CD4-positive, alpha-beta memory T cell (primary cell): ENCODE measurements at regions not wholly inside any gene's neighbourhood (a gene's known extent, or its start where the extent isn't known, plus 50 kb on each side); places are given as distances from the start of the nearest gene placed in this dataset.

Experiments
- CTCF ChIA-PET: fragments of 350-600 bp; sonication (Branson Sonifier 250); formaldehyde crosslinking; loops from one replicate; lab custom pipeline; 2021; ENCODE audit warnings: inconsistent platforms; ENCODE audit not compliant: partially characterized antibody; lab: Charles Lee
- POLR2A ChIA-PET: fragments of 350-600 bp; sonication (Branson Sonifier 250); formaldehyde crosslinking; loops from one replicate; lab custom pipeline; 2021; ENCODE audit not compliant: partially characterized antibody; lab: Charles Lee
- DNase-seq, 5 donors: peaks; one replicate each; pipeline versions ENCODE4 v3.0.0 to v3.0.0-alpha.2; 2020 to 2022; ENCODE audit warnings: mixed read lengths in 1 of 5
- H3K27ac ChIP-seq: one replicate; pipeline ENCODE4 v1.7.0; 2013; ENCODE audit warnings: low read depth, low read length
- H3K27me3 ChIP-seq: 2 replicates; pipeline ENCODE4 v1.7.0; 2013; ENCODE audit warnings: mild to moderate bottlenecking, low read length, moderate library complexity; ENCODE audit not compliant: insufficient read depth
- H3K36me3 ChIP-seq: 2 replicates; pipeline ENCODE4 v1.7.0; 2013; ENCODE audit warnings: mild to moderate bottlenecking, low read length, moderate library complexity; ENCODE audit not compliant: insufficient read depth
- H3K4me1 ChIP-seq: 2 replicates; pipeline ENCODE4 v1.7.0; 2013; ENCODE audit warnings: mild to moderate bottlenecking, low read length, moderate library complexity; ENCODE audit not compliant: insufficient read depth
- H3K4me3 ChIP-seq, 2 donors: one replicate each; pipeline ENCODE4 v1.7.0; 2013; ENCODE audit warnings: low read length in 2 of 2, mild to moderate bottlenecking in 1 of 2
- H3K9me3 ChIP-seq, 2 donors: one replicate each; pipeline ENCODE4 v1.7.0; 2013; ENCODE audit warnings: low read length in 2 of 2, control low read depth in 1 of 2; ENCODE audit not compliant: control insufficient read depth in 1 of 2
- H3K27ac Mint-ChIP-seq, 7 donors: one replicate each; pipeline ENCODE4 v1.8.0; 2020 to 2021; ENCODE audit warnings: mixed read lengths in 7 of 7, mild to moderate bottlenecking in 6 of 7, inconsistent platforms in 3 of 7, moderate library complexity in 3 of 7
- H3K27me3 Mint-ChIP-seq, 2 donors: one replicate each; pipeline ENCODE4 v1.8.0; 2020 to 2021; ENCODE audit warnings: mixed read lengths in 2 of 2
- H3K36me3 Mint-ChIP-seq, 2 donors: one replicate each; pipeline ENCODE4 v1.8.0; 2020 to 2021; ENCODE audit warnings: mixed read lengths in 2 of 2, inconsistent platforms in 1 of 2, mild to moderate bottlenecking in 1 of 2
- H3K4me1 Mint-ChIP-seq, 4 donors: one replicate each; pipeline ENCODE4 v1.8.0; 2020 to 2021; ENCODE audit warnings: mixed read lengths in 4 of 4, mild to moderate bottlenecking in 1 of 4
- H3K4me3 Mint-ChIP-seq, 8 donors: one replicate each; pipeline ENCODE4 v1.8.0; 2020 to 2021; ENCODE audit warnings: mixed read lengths in 8 of 8, mild to moderate bottlenecking in 7 of 8, moderate library complexity in 6 of 8, inconsistent platforms in 3 of 8
- H3K9me3 Mint-ChIP-seq, 8 donors: one replicate each; pipeline ENCODE4 v1.8.0; 2020 to 2021; ENCODE audit warnings: mixed read lengths in 8 of 8, mild to moderate bottlenecking in 5 of 8, inconsistent platforms in 3 of 8, moderate library complexity in 1 of 8
- intact Hi-C: fragments of 100-400 bp; cut with micrococcal nuclease; formaldehyde crosslinking; loops from one replicate; pipeline ENCODE4 v1.15.1; 2023

DNA sequence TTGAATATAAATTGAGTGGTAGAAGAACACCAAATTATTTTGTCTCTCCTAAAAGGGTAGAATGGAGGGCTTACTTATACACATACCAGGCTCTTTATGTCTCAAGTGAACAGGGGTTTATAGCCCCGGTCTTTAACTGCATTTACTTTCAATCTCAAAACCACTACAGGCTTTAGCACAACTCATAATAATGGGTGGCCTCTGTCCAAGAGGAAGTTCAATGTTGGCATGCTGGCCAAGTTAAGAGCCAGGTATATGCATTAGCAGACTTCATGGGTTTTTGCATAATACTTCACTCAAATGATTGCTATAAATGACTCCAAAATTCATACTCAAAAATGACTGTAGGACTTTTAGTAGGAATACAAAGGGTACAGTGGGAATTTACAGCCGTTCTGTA, 118.5 kb upstream of the OTUD4 start:
- Mint-ChIP-seq H3K27ac (no peak overlapping the region), H3K9me3 (no peaks in the 10 kb centered on the region), H3K36me3 (no peaks in the 10 kb centered on the region), H3K4me1 (peaks cover 4 to 14% (median 12%) of the 10 kb centered on the region in 4 donors), H3K27me3 (peaks cover 10 to 11% of the 10 kb centered on the region in 2 donors), H3K4me3 (no peak overlapping the region)
- Histone ChIP-seq H3K9me3 (no peaks in the 10 kb centered on the region), H3K36me3 (no peaks in the 10 kb centered on the region), H3K4me3 (no peak overlapping the region), H3K27ac (no peak overlapping the region), H3K27me3 (no peaks in the 10 kb centered on the region), H3K4me1 (peaks cover 8% of the 10 kb centered on the region)
- CTCF ChIA-PET: no interaction called here
- POLR2A ChIA-PET: no interaction called here
- intact Hi-C loops: no loop called here
- DNase-seq: no peak

DNA sequence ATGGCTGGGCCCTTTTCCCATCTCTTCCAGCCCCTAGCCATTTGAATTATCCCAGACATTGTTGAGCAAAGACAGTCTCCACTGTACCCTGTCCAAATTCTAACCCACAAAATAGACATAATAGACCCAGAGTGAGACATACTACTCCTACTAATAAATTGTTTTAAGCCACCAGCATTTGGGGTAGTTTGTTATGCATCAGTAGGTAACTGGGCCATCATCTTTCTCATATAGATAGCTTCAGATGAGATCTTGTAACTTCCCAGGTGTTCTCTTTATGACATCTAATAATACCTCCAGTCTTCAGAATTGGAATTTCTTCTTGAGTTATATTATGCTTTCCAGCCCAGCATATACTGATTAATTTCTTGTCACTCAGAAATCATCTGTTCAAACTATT, 117.2 kb upstream of the OTUD4 start:
- POLR2A ChIA-PET: no interaction called here
- Histone ChIP-seq H3K9me3 (no peaks in the 10 kb centered on the region), H3K27me3 (no peaks in the 10 kb centered on the region), H3K4me3 (no peak overlapping the region), H3K27ac (no peak overlapping the region), H3K4me1 (peaks cover 8% of the 10 kb centered on the region), H3K36me3 (no peaks in the 10 kb centered on the region)
- intact Hi-C loops: no loop called here
- DNase-seq: no peak
- Mint-ChIP-seq H3K4me3 (no peak overlapping the region), H3K9me3 (no peaks in the 10 kb centered on the region), H3K27me3 (peaks cover 9 to 10% of the 10 kb centered on the region in 2 donors), H3K4me1 (peaks cover 4 to 14% (median 12%) of the 10 kb centered on the region in 4 donors), H3K36me3 (no peaks in the 10 kb centered on the region), H3K27ac (no peak overlapping the region)
- CTCF ChIA-PET: no interaction called here

DNA sequence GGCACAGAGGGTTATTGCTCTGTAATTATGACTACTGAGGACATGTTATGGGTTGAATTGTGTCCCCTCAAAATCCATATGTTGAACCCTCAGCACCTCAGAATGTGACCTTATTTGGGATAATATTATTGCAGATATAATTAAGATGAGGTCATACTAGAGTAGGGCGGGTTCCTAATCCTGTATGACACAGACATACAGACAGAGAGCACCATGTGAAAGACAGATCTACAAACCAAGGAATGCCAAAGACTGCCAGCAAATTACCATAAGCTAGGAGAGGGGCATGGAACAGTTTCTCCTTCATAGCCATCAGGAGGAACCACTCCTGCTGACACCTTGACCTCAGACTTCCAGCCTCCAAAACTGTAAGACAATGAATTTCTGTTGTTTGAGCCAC, 115.2 kb upstream of the OTUD4 start:
- Mint-ChIP-seq H3K4me1 (peaks cover 4 to 14% (median 12%) of the 10 kb centered on the region in 4 donors), H3K9me3 (no peaks in the 10 kb centered on the region), H3K4me3 (no peak overlapping the region), H3K36me3 (no peaks in the 10 kb centered on the region), H3K27me3 (peaks cover 9% of the 10 kb centered on the region in 2 donors), H3K27ac (no peak overlapping the region)
- no peaks in the 10 kb centered on the region for H3K9me3 ChIP-seq
- DNase-seq: no peak
- H3K36me3 ChIP-seq: no peaks in the 10 kb centered on the region
- H3K4me1 ChIP-seq: peaks cover 8% of the 10 kb centered on the region
- CTCF ChIA-PET: no interaction called here
- intact Hi-C loops: no loop called here
- no peak overlapping the region for H3K4me3 ChIP-seq
- POLR2A ChIA-PET: no interaction called here
- H3K27me3 ChIP-seq: no peaks in the 10 kb centered on the region
- no peak overlapping the region for H3K27ac ChIP-seq

DNA sequence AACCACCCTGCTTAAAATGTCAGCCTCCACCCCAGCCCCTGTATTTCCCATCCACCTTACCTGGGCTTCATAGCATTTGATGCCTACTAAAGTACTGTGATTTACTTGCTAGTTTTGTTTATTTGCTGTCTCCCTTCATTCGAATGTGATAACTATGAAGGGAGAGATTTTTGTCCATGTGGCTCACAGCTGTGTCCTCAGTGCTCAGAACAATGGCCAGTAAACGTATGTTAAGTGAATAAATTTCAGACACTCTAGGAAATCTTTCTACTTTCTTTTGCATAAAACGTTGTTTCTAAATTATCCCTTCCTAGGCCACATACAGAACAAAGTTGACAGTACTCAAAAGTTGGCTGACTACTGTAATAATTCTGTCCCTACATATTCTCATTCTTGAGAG, 114.7 kb upstream of the OTUD4 start:
- DNase-seq: no peak
- ChIA-PET CTCF (no interaction called here), POLR2A (no interaction called here)
- Mint-ChIP-seq H3K9me3 (no peaks in the 10 kb centered on the region), H3K27ac (no peak overlapping the region), H3K27me3 (peaks cover 9% of the 10 kb centered on the region in 2 donors), H3K36me3 (no peaks in the 10 kb centered on the region), H3K4me1 (peaks cover 4 to 13% (median 10%) of the 10 kb centered on the region in 4 donors), H3K4me3 (no peak overlapping the region)
- Histone ChIP-seq H3K4me3 (no peak overlapping the region), H3K9me3 (no peaks in the 10 kb centered on the region), H3K36me3 (no peaks in the 10 kb centered on the region), H3K4me1 (peaks cover 8% of the 10 kb centered on the region), H3K27ac (no peak overlapping the region), H3K27me3 (no peaks in the 10 kb centered on the region)
- intact Hi-C loops: no loop called here

DNA sequence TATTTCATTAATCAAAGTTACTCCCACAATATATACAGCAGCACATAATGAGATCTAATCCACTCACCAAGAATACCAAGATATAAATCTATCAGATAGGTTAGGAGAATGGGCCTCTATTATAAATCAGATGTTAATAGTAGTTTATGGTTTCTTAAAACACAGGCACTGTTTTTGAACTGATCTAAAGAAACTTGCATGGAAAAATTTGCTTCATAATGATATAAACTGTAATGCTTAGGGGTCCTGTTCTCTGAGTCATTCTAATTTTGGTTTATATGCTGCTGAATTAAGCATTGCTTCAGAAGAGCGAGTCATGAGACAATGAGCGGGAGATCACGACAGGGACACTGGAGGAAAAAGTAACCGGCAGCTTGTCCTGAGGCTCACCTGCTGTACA, 113.3 kb upstream of the OTUD4 start:
- no peaks in the 10 kb centered on the region for H3K36me3 Mint-ChIP-seq
- Histone ChIP-seq H3K4me3 (no peak overlapping the region), H3K9me3 (no peaks in the 10 kb centered on the region), H3K27me3 (no peaks in the 10 kb centered on the region), H3K27ac (no peak overlapping the region), H3K36me3 (no peaks in the 10 kb centered on the region), H3K4me1 (no peaks in the 10 kb centered on the region)
- ChIA-PET CTCF (no interaction called here), POLR2A (no interaction called here)
- no peak overlapping the region for H3K4me3 Mint-ChIP-seq
- DNase-seq: no peak
- no peaks in the 10 kb centered on the region for H3K9me3 Mint-ChIP-seq
- H3K4me1 Mint-ChIP-seq: no peaks in the 10 kb centered on the region
- H3K27me3 Mint-ChIP-seq: peaks cover 9% of the 10 kb centered on the region in 2 donors
- intact Hi-C loops: no loop called here
- no peak overlapping the region for H3K27ac Mint-ChIP-seq

DNA sequence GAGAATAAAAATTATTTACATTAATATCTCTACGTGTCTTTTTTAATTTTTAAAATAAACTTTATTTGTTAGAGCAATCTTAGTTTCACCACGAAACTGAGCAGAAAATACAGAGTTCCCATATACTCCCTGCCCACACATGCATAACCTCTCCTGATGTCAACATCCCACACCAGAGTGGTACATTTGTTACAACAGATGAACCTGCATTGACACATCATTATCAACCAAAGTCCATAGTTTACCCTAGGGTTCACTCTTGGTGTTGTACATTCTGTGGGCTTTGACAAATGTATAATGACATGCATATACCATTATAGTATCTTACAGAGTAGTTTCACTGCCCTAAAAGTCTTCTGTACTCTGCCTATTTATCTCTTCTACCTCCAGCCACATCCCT, 110.6 kb upstream of the OTUD4 start:
- Histone ChIP-seq H3K4me1 (no peaks in the 10 kb centered on the region), H3K36me3 (no peaks in the 10 kb centered on the region), H3K27ac (no peak overlapping the region), H3K9me3 (no peaks in the 10 kb centered on the region), H3K4me3 (no peak overlapping the region), H3K27me3 (no peaks in the 10 kb centered on the region)
- H3K4me3 Mint-ChIP-seq: no peak overlapping the region
- no peak for DNase-seq
- intact Hi-C loops: no loop called here
- peaks cover 9 to 11% of the 10 kb centered on the region in 2 donors for H3K27me3 Mint-ChIP-seq
- H3K9me3 Mint-ChIP-seq: no peaks in the 10 kb centered on the region
- no peaks in the 10 kb centered on the region for H3K4me1 Mint-ChIP-seq
- no peak overlapping the region for H3K27ac Mint-ChIP-seq
- H3K36me3 Mint-ChIP-seq: no peaks in the 10 kb centered on the region
- CTCF ChIA-PET: no interaction called here
- POLR2A ChIA-PET: no interaction called here

DNA sequence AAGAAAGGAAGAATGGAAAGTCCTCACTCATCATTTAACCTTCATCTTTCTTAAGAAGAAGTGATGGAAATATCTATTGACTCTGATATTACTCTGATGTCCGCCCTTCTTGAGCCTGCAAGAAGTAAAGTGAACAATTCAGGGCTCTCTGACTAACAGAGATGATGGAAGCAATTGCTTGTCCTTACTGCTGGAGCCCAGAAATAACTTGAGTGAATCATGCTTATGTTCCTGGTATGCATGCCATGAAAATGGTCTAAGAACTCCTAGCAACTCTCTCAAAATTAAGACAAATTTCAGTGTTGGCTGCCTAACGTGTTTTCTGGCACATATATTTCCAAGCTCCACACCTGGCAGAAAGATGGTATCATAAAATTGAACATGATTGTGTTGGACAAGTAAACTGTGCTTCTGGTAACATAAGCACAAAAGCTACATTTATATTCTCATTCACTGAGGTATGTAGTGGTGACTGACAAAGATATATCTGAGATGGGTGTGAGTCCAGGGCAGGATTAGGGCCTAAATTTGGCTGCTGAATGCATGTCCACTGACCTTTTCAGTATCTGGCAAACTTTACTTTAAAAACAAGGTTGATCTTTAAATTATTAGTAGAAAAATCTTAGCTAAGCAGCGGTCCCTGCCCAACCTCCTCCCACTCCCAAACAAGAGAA, 109.2 kb upstream of the OTUD4 start:
- CTCF ChIA-PET: no interaction called here
- Histone ChIP-seq H3K27ac (no peak overlapping the region), H3K36me3 (no peaks in the 10 kb centered on the region), H3K27me3 (no peaks in the 10 kb centered on the region), H3K4me1 (no peaks in the 10 kb centered on the region), H3K9me3 (no peaks in the 10 kb centered on the region), H3K4me3 (no peak overlapping the region)
- Mint-ChIP-seq H3K36me3 (no peaks in the 10 kb centered on the region), H3K9me3 (no peaks in the 10 kb centered on the region), H3K4me1 (no peaks in the 10 kb centered on the region), H3K27me3 (peaks cover 6 to 7% of the 10 kb centered on the region in 2 donors), H3K27ac (no peak overlapping the region), H3K4me3 (no peak overlapping the region)
- POLR2A ChIA-PET: no interaction called here
- DNase-seq: no peak
- intact Hi-C loops: no loop called here

DNA sequence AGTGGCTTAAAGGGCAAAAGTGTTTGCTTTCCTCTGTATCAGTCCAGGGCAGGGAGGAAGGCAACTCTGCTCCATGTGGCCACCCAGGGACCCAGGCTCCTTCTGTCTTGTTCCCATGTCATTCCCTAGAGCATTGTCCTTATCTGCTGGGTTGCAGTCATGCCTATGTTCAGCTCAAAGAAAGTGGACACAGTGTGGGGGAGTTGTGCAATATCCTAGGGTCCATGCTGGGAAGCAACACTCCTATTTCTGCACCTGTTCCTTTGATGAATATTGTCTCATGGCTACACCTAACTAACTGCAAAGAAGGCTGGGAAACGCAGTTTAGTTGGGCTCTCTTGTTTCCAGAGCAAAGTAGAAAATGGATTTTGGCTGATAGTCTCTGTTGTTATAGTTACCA, 107.0 kb upstream of the OTUD4 start:
- Histone ChIP-seq H3K27me3 (no peaks in the 10 kb centered on the region), H3K36me3 (no peaks in the 10 kb centered on the region), H3K27ac (no peak overlapping the region), H3K4me1 (no peaks in the 10 kb centered on the region), H3K4me3 (no peak overlapping the region), H3K9me3 (no peaks in the 10 kb centered on the region)
- Mint-ChIP-seq H3K9me3 (no peaks in the 10 kb centered on the region), H3K36me3 (no peaks in the 10 kb centered on the region), H3K27me3 (peaks cover 4% of the 10 kb centered on the region in 2 donors), H3K27ac (no peak overlapping the region), H3K4me1 (no peaks in the 10 kb centered on the region), H3K4me3 (no peak overlapping the region)
- intact Hi-C loops: no loop called here
- DNase-seq: no peak
- CTCF ChIA-PET: no interaction called here
- POLR2A ChIA-PET: no interaction called here
